IMR-90 (cell line): ENCODE measurements at regions not wholly inside any gene's neighbourhood (a gene's known extent, or its start where the extent isn't known, plus 50 kb on each side); places are given as distances from the start of the nearest gene placed in this dataset.

Experiments used
- BHLHE40 ChIP-seq: fragments of 150-350 bp; IDR thresholded peaks from 2 replicates; pipeline ENCODE4 v1.6.1; 2016; ENCODE audit warnings: mild to moderate bottlenecking, low read depth, low read length
- CEBPB ChIP-seq: IDR thresholded peaks from 2 replicates; pipeline ENCODE4 v1.6.1; 2012; ENCODE audit warnings: low read depth, low read length, improper control_type of control experiment
- CHD1 ChIP-seq: IDR thresholded peaks from 2 replicates; pipeline ENCODE4 v1.6.1; 2012; ENCODE audit warnings: low read depth, low read length, improper control_type of control experiment
- CTCF ChIP-seq: conservative IDR thresholded peaks from 2 replicates; pipeline ENCODE4 v1.5.1; 2012; ENCODE audit warnings: mild to moderate bottlenecking, low read depth, low read length, improper control_type of control experiment
- ELK1 ChIP-seq: fragments of 150-350 bp; IDR thresholded peaks from 2 replicates; pipeline ENCODE4 v1.6.1; 2016; ENCODE audit warnings: low read depth, mild to moderate bottlenecking, low read length, moderate library complexity, borderline replicate concordance
- MAFK ChIP-seq: IDR thresholded peaks from 2 replicates; pipeline ENCODE4 v1.6.1; 2012; ENCODE audit warnings: low read depth, low read length, improper control_type of control experiment
- MAZ ChIP-seq: IDR thresholded peaks from 2 replicates; pipeline ENCODE4 v1.6.1; 2012; ENCODE audit warnings: low read depth, mild to moderate bottlenecking, low read length, improper control_type of control experiment, moderate library complexity, borderline replicate concordance
- MXI1 ChIP-seq: IDR thresholded peaks from 2 replicates; pipeline ENCODE4 v1.6.1; 2012; ENCODE audit warnings: low read depth, mild to moderate bottlenecking, low read length, moderate library complexity, borderline replicate concordance
- POLR2A ChIP-seq: IDR thresholded peaks from 2 replicates; pipeline ENCODE4 v1.6.1; 2012; ENCODE audit warnings: mild to moderate bottlenecking, low read depth, low read length
- RAD21 ChIP-seq: IDR thresholded peaks from 2 replicates; pipeline ENCODE4 v1.6.1; 2012; ENCODE audit warnings: low read length, improper control_type of control experiment
- RCOR1 ChIP-seq: IDR thresholded peaks from 2 replicates; pipeline ENCODE4 v1.6.1; 2012; ENCODE audit warnings: mild to moderate bottlenecking, low read length, improper control_type of control experiment; ENCODE audit not compliant: insufficient replicate concordance
- RFX5 ChIP-seq: IDR thresholded peaks from 2 replicates; pipeline ENCODE4 v1.8.0; 2012; ENCODE audit warnings: low read depth, mild to moderate bottlenecking, low read length, moderate library complexity
- SMC3 ChIP-seq: fragments of 150-350 bp; IDR thresholded peaks from 2 replicates; pipeline ENCODE4 v1.6.1; 2016; ENCODE audit warnings: low read depth, mild to moderate bottlenecking, antibody characterized with exemption, low read length, moderate library complexity
- USF2 ChIP-seq: fragments of 150-350 bp; IDR thresholded peaks from 2 replicates; pipeline ENCODE4 v1.6.1; 2017; ENCODE audit warnings: mild to moderate bottlenecking, antibody characterized with exemption, low read length, low read depth

GRCh38 chr6:84280639-84281038 lies 53.2 kb upstream of the CEP162 start:
- TF ChIP-seq CTCF (no peak), SMC3 (no peak), USF2 (no peak), POLR2A (no peak), RCOR1 (no peak), CEBPB (no peak), ELK1 (no peak), RAD21 (no peak), MAZ (no peak), RFX5 (no peak), MAFK (no peak), MXI1 (no peak), CHD1 (no peak), BHLHE40 (no peak)
